Mesenchymal stem cell (in vitro differentiated cells and primary cell): ENCODE measurements at regions not wholly inside any gene's neighbourhood (a gene's known extent, or its start where the extent isn't known, plus 50 kb on each side); places are given as distances from the start of the nearest gene placed in this dataset.

Source experiments
- DNase-seq: peaks from one replicate; pipeline ENCODE4 v3.0.0-alpha.2; 2013
- H2AFZ ChIP-seq: one replicate; pipeline ENCODE4 v1.6.1; 2013; ENCODE audit warnings: low read depth, mild to moderate bottlenecking, control low read depth, inconsistent platforms, low read length, moderate library complexity
- H2AK5ac ChIP-seq: 2 replicates; pipeline ENCODE4 v1.6.1; 2013; ENCODE audit warnings: low read length, moderate library complexity, mild to moderate bottlenecking, inconsistent platforms; ENCODE audit not compliant: severe bottlenecking
- H2BK120ac ChIP-seq: one replicate; pipeline ENCODE4 v1.6.1; 2013; ENCODE audit warnings: low read depth, mild to moderate bottlenecking, inconsistent platforms, low read length, moderate library complexity
- H2BK12ac ChIP-seq, 2 experiments: one replicate each; pipeline ENCODE4 v1.6.1; 2013; ENCODE audit warnings: inconsistent platforms in 2 of 2, low read length in 2 of 2, mild to moderate bottlenecking in 2 of 2, moderate library complexity in 2 of 2, control low read depth in 1 of 2
- H2BK15ac ChIP-seq: one replicate; pipeline ENCODE4 v1.6.1; 2013; ENCODE audit warnings: mild to moderate bottlenecking, low read depth, inconsistent platforms; ENCODE audit not compliant: poor library complexity, severe bottlenecking
- H2BK5ac ChIP-seq: 2 replicates; pipeline ENCODE4 v1.6.1; 2013; ENCODE audit warnings: low read depth, mild to moderate bottlenecking, low read length, control low read depth, inconsistent platforms; ENCODE audit not compliant: poor library complexity, severe bottlenecking
- H3K14ac ChIP-seq, 2 experiments: one replicate each; pipeline ENCODE4 v1.6.1; 2013; ENCODE audit warnings: inconsistent platforms in 2 of 2, low read length in 2 of 2, control low read depth in 1 of 2, mild to moderate bottlenecking in 1 of 2, moderate library complexity in 1 of 2
- H3K18ac ChIP-seq, 2 experiments: one replicate each; pipeline ENCODE4 v1.6.1; 2013; ENCODE audit warnings: inconsistent platforms in 2 of 2, low read length in 2 of 2, control low read depth in 1 of 2, low read depth in 1 of 2, mild to moderate bottlenecking in 1 of 2
- H3K23ac ChIP-seq, 2 experiments: one replicate each; pipeline ENCODE4 v1.6.1; 2013; ENCODE audit warnings: inconsistent platforms in 2 of 2, low read length in 2 of 2, mild to moderate bottlenecking in 2 of 2, moderate library complexity in 2 of 2, control low read depth in 1 of 2
- H3K27ac ChIP-seq: 2 replicates; pipeline ENCODE4 v1.5.1; 2013; ENCODE audit warnings: mild to moderate bottlenecking, moderate library complexity, low read length, control low read depth, inconsistent platforms; ENCODE audit not compliant: poor library complexity, severe bottlenecking
- H3K27me3 ChIP-seq, 2 experiments: 2 replicates each; pipeline versions ENCODE4 v1.6.1 to v1.7.0; 2013; ENCODE audit warnings: low read length in 2 of 2, mild to moderate bottlenecking in 2 of 2, moderate library complexity in 2 of 2, control low read depth in 1 of 2, inconsistent platforms in 1 of 2; ENCODE audit not compliant: control insufficient read depth in 1 of 2, insufficient read depth in 1 of 2
- H3K36me3 ChIP-seq, 2 experiments: 2 replicates each; pipeline versions ENCODE4 v1.6.1 to v1.7.0; 2013; ENCODE audit warnings: low read length in 2 of 2, control low read depth in 1 of 2, inconsistent platforms in 1 of 2, low read depth in 1 of 2, mild to moderate bottlenecking in 1 of 2; ENCODE audit not compliant: insufficient read depth in 2 of 2, control insufficient read depth in 1 of 2
- H3K4ac ChIP-seq, 2 experiments: one replicate each; pipeline ENCODE4 v1.6.1; 2013; ENCODE audit warnings: inconsistent platforms in 2 of 2, low read length in 2 of 2, mild to moderate bottlenecking in 2 of 2, moderate library complexity in 2 of 2, control low read depth in 1 of 2, low read depth in 1 of 2
- H3K4me1 ChIP-seq: 2 replicates; pipeline ENCODE4 v1.6.1; 2013; ENCODE audit warnings: low read depth, low read length, control low read depth; ENCODE audit not compliant: control insufficient read depth, insufficient read depth
- H3K4me2 ChIP-seq: 2 replicates; pipeline ENCODE4 v1.6.1; 2013; ENCODE audit warnings: low read length, mild to moderate bottlenecking, inconsistent platforms; ENCODE audit not compliant: poor library complexity, severe bottlenecking
- H3K4me3 ChIP-seq, 2 experiments: 2 replicates each; pipeline versions ENCODE4 v1.5.1 to v1.7.0; 2013; ENCODE audit warnings: low read length in 2 of 2, mild to moderate bottlenecking in 2 of 2, control low read depth in 1 of 2, low read depth in 1 of 2; ENCODE audit not compliant: insufficient read depth in 1 of 2
- H3K79me1 ChIP-seq: replicated peaks from 2 replicates; pipeline ENCODE4 v1.6.1; 2013; ENCODE audit warnings: mild to moderate bottlenecking, control low read depth, low read length, inconsistent platforms; ENCODE audit not compliant: poor library complexity, severe bottlenecking
- H3K9ac ChIP-seq: 2 replicates; pipeline ENCODE4 v1.7.0; 2013; ENCODE audit warnings: mild to moderate bottlenecking, low read length, moderate library complexity
- H3K9me3 ChIP-seq: 2 replicates; pipeline ENCODE4 v1.7.0; 2013; ENCODE audit warnings: mild to moderate bottlenecking, low read length; ENCODE audit not compliant: control insufficient read depth
- H4K8ac ChIP-seq: one replicate; pipeline ENCODE4 v1.6.1; 2013; ENCODE audit warnings: inconsistent platforms, mild to moderate bottlenecking, low read length, moderate library complexity
- H4K91ac ChIP-seq: one replicate; pipeline ENCODE4 v1.6.1; 2013; ENCODE audit warnings: mild to moderate bottlenecking, low read length, inconsistent platforms
- WGBS: methylation state at CpG from one replicate; pipeline ENCODE4 v1.1.7; 2013; ENCODE audit warnings: mixed read lengths; 5-methylcytosine and 5-hydroxymethylcytosine counted together

DNA sequence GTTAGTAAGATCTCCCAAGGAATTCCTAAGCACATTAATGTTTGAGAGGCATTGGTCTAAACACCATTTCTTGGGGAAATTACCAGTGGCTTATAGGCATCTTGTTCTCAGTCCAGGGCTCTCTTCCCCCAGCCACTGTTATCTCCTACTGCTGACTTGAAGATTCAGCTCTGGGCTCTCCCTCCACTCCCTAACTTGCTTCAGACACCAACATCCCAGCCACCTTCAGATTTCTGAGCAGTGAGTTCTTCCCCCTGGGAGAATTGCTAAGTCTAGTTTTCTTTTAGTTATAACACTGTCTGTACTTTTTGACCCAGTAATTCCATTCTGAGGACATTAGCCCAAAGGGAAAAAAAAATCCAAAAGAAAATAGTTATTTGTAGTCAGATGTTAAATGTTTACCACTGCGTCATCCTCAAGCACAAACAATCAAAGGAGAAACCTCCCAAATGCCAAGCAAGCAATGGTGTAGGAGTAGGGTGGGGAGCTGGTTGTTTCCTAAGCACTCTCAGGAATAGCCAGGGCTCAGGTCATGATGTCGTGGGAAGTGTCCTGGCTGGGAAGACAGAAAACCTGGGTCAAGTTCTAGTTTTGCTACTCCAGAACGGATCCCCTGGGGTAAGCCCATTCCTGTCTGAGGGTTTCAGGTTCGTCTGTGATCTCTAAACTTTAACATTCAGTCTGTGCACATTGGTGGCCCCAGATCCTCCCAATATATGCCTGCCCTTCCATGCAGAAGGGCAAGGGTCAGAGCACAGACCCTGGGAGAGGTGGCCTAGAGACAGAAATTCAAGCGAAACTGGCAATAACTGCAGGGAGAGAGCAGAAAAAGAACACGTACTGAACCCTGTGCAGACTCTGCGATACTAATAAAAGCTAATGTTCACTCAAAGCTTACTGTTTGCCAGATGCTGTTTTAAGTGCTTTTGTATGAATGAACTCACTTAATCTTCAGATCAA is 191.1 kb upstream of the FGGY start:
- Histone ChIP-seq H2BK5ac (no peak overlapping the region), H2AK5ac (no peak overlapping the region), H2BK12ac (peak overlapping the region in 1 of 2 experiments; percentile 23), H3K4ac (no peak overlapping the region), H2AFZ (no peak overlapping the region), H3K14ac (no peak overlapping the region), H4K91ac (no peak overlapping the region), H3K9me3 (peaks cover 5% of the 10 kb centered on the region), H3K9ac (peak overlapping the region; percentile 68), H3K4me1 (peaks cover 7% of the 10 kb centered on the region), H2BK120ac (no peak overlapping the region), H3K27me3 (no peaks in the 10 kb centered on the region), H3K36me3 (no peaks in the 10 kb centered on the region), H3K4me2 (no peak overlapping the region), H3K27ac (no peak overlapping the region), H3K18ac (peak overlapping the region in 1 of 2 experiments; percentile 31), H3K4me3 (peak overlapping the region in 1 of 2 experiments; percentile 45), H2BK15ac (no peak overlapping the region), H4K8ac (no peak overlapping the region), H3K79me1 (no peaks in the 10 kb centered on the region), H3K23ac (no peak overlapping the region)
- DNase-seq: peak; percentile 64
- WGBS: 72% methylated on average over 5 of the region's 7 CpGs

DNA sequence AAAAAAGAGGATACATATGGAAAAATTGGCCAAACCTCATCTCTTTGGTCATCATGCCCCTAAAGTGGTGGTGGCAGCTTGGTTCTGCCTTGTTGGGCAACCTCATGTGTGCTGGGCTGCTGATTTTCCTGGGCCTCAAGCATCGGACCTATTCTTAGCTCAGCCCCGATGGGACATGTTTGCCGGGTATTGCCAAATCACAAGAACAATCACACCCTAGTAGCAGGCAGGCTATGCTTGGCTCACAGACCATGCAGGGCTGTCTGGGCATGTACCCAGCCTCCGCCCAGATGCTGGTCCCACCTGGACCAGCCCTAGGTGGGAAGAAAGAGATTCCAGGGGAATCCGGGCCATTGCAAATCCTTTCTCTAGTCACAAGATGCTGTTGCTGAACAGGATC is 189.4 kb upstream of the FGGY start:
- Histone ChIP-seq H2BK5ac (no peak overlapping the region), H3K27me3 (no peaks in the 10 kb centered on the region), H2AFZ (no peak overlapping the region), H3K9ac (no peak overlapping the region), H2AK5ac (peak overlapping the region; percentile 81), H4K91ac (peak overlapping the region; percentile 43), H3K4me2 (no peak overlapping the region), H2BK15ac (peak overlapping the region; percentile 71), H3K23ac (no peak overlapping the region), H3K14ac (no peak overlapping the region), H3K9me3 (no peaks in the 10 kb centered on the region), H3K4me1 (peaks cover 7% of the 10 kb centered on the region), H3K18ac (peak overlapping the region in 1 of 2 experiments; percentile 23), H2BK12ac (no peak overlapping the region), H3K27ac (no peak overlapping the region), H3K36me3 (no peaks in the 10 kb centered on the region), H3K4me3 (no peak overlapping the region), H3K4ac (peak overlapping the region in 1 of 2 experiments; percentile 46), H3K79me1 (no peaks in the 10 kb centered on the region), H4K8ac (peak overlapping the region; percentile 80), H2BK120ac (peak overlapping the region; percentile 8)
- WGBS: 98% methylated on average over 5 of the region's 5 CpGs
- DNase-seq: no peak

DNA sequence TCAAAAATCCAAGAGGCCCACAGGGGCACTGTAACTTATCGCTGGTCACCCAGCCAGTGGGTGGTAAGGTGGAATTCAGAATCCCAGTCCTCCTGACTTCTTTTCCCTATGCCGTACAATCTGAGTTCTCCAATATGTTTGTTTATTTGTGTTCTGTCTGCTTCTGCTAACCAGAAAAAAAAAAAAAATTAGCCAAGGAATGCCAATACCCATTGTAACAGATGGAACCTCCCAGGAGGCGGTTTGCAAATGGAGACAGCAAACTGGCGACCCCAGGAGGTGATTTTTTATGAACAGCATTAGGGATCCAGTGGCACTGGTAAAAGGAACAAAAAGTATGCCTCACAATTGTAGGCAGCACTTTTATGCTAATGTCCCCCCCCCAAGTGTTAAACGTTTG is 189.0 kb upstream of the FGGY start:
- Histone ChIP-seq H2BK5ac (no peak overlapping the region), H2BK12ac (no peak overlapping the region), H3K4me2 (no peak overlapping the region), H3K9me3 (no peaks in the 10 kb centered on the region), H3K14ac (no peak overlapping the region), H2BK15ac (no peak overlapping the region), H3K18ac (no peak overlapping the region), H3K27me3 (no peaks in the 10 kb centered on the region), H3K27ac (no peak overlapping the region), H3K23ac (no peak overlapping the region), H4K8ac (no peak overlapping the region), H2AK5ac (no peak overlapping the region), H3K36me3 (no peaks in the 10 kb centered on the region), H3K4me1 (peaks cover 7% of the 10 kb centered on the region), H4K91ac (no peak overlapping the region), H3K4me3 (no peak overlapping the region), H3K4ac (no peak overlapping the region), H2AFZ (no peak overlapping the region), H3K9ac (no peak overlapping the region), H3K79me1 (no peaks in the 10 kb centered on the region), H2BK120ac (no peak overlapping the region)
- no peak for DNase-seq
- WGBS: 87% methylated on average over 3 of the region's 5 CpGs

DNA sequence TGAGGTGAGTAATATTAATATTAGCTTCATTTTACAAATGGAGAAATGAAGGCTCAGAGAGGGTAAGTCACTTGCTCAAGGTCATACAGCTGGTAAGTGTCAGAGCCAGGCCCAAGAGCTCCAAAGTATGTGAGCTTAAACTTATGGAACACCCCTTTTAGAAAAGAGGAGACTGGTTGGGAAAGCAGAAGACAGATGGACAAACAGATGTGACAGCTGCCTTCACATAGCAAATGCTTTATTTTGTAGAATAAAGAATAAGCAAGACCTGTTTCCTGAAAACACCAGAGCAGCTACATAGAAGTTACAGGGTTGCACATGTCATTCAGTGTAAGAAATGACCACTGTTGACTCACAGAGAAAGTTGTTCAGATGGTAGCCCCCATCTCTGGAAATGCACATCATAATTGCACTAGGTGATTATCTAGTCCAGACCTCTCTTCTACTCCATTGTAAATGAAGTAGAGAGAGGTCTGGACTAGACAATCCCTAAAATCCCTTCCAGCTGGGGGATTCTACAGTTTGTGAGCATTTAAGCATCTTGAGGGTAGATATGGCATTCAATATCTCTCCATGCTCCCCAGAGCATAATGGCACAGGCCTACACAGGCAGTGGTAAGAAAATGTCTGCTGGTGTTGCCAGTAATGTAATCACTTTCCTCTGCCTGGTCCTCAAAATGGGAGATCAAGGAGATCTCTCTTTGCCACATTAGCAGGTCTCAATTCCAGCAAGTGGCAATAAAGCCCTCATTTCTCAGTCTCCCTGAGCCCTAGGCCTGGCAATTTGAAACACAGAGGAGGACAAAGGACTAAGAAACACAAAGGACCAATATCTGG is 188.2 kb upstream of the FGGY start:
- Histone ChIP-seq H3K4me2 (no peak overlapping the region), H3K27me3 (no peaks in the 10 kb centered on the region), H4K91ac (no peak overlapping the region), H3K18ac (no peak overlapping the region), H3K4ac (peak overlapping the region in 1 of 2 experiments; percentile 18), H2AFZ (no peak overlapping the region), H3K4me3 (no peak overlapping the region), H2AK5ac (peak overlapping the region; percentile 40), H2BK5ac (no peak overlapping the region), H3K36me3 (no peaks in the 10 kb centered on the region), H2BK15ac (no peak overlapping the region), H3K27ac (no peak overlapping the region), H3K4me1 (peaks cover 10% of the 10 kb centered on the region), H3K9ac (no peak overlapping the region), H3K23ac (no peak overlapping the region), H3K9me3 (no peaks in the 10 kb centered on the region), H3K79me1 (no peaks in the 10 kb centered on the region), H2BK120ac (no peak overlapping the region), H3K14ac (no peak overlapping the region), H2BK12ac (peak overlapping the region in 1 of 2 experiments; percentile 38), H4K8ac (no peak overlapping the region)
- DNase-seq: no peak
